ENCODE measurements at regions not wholly inside any gene's neighbourhood (a gene's known extent, or its start where the extent isn't known, plus 50 kb on each side); places are given as distances from the start of the nearest gene placed in this dataset.

- DNase-seq = no peak
These were observed 61.6 kb downstream of the LSM5 start for GRCh38 chr7:32428546-32428945.

- peak; percentile 73 for DNase-seq
These were observed 62.4 kb downstream of the LSM5 start for GRCh38 chr7:32427769-32428291.

- no peak for DNase-seq
These were observed 73.3 kb downstream of the LSM5 start for GRCh38 chr7:32416846-32417245.

- DNase-seq = no peak
These were observed 74.2 kb downstream of the LSM5 start for GRCh38 chr7:32415936-32416335.

- no peak for DNase-seq
These were observed 74.7 kb downstream of the LSM5 start for GRCh38 chr7:32415519-32415918.

GRCh38 chr7:32412471-32412870 lies 77.7 kb downstream of the LSM5 start:
- DNase-seq = no peak

GRCh38 chr7:32410545-32410944 lies 79.6 kb downstream of the LSM5 start:
- no peak for DNase-seq

GRCh38 chr7:32406386-32406785 lies 83.8 kb downstream of the LSM5 start:
- no peak for DNase-seq

- DNase-seq = no peak
These were observed 86.5 kb downstream of the LSM5 start for GRCh38 chr7:32403463-32404229.

GRCh38 chr7:32400676-32401075 lies 89.5 kb downstream of the LSM5 start:
- DNase-seq = no peak

GRCh38 chr7:32399311-32399710 lies 90.9 kb downstream of the LSM5 start:
- no peak for DNase-seq

GRCh38 chr7:32395168-32395567 lies 95.0 kb downstream of the LSM5 start:
- DNase-seq = no peak

- DNase-seq = no peak
These were observed 96.3 kb downstream of the LSM5 start for GRCh38 chr7:32393861-32394260.

GRCh38 chr7:32390210-32390609 lies 100.0 kb downstream of the LSM5 start:
- DNase-seq = no peak

GRCh38 chr7:32385316-32385956 lies 104.7 kb downstream of the LSM5 start:
- DNase-seq = no peak

- no peak for DNase-seq
These were observed 109.1 kb downstream of the LSM5 start for GRCh38 chr7:32381024-32381601.

- no peak for DNase-seq
These were observed 110.6 kb downstream of the LSM5 start for GRCh38 chr7:32379510-32380112.

- no peak for DNase-seq
These were observed 111.2 kb downstream of the LSM5 start for GRCh38 chr7:32378988-32379387.

- DNase-seq = no peak
These were observed 125.6 kb downstream of the LSM5 start for GRCh38 chr7:32364581-32364980.

GRCh38 chr7:32360127-32360526 lies 130.1 kb downstream of the LSM5 start:
- no peak for DNase-seq

GRCh38 chr7:32357535-32358277 lies 132.5 kb downstream of the LSM5 start:
- peak; percentile 8 for DNase-seq

GRCh38 chr7:32347244-32347828 lies 142.8 kb downstream of the LSM5 start:
- DNase-seq = peak; percentile 29
